ENCODE measurements at regions not wholly inside any gene's neighbourhood (a gene's known extent, or its start where the extent isn't known, plus 50 kb on each side); places are given as distances from the start of the nearest gene placed in this dataset.

GRCh38 chr2:129754421-129754820 is 225.0 kb upstream of the RAB6C start:
- DNase-seq, result no peak

GRCh38 chr2:129754831-129755230 is 224.6 kb upstream of the RAB6C start:
- no peak for DNase-seq

- no peak for DNase-seq
Observed at GRCh38 chr2:129755786-129756185, 223.7 kb upstream of the RAB6C start.

GRCh38 chr2:129756276-129756675 is 223.2 kb upstream of the RAB6C start:
- no peak for DNase-seq

GRCh38 chr2:129757366-129757914 is 222.0 kb upstream of the RAB6C start:
- no peak for DNase-seq

- no peak for DNase-seq
Observed at GRCh38 chr2:129757915-129758783, 221.3 kb upstream of the RAB6C start.

- DNase-seq, result no peak
Observed at GRCh38 chr2:129758784-129759471, 220.5 kb upstream of the RAB6C start.

- no peak for DNase-seq
Observed at GRCh38 chr2:129759472-129760010, 219.9 kb upstream of the RAB6C start.

- no peak for DNase-seq
Observed at GRCh38 chr2:129760669-129761068, 218.8 kb upstream of the RAB6C start.

- DNase-seq, result no peak
Observed at GRCh38 chr2:129761569-129762021, 217.9 kb upstream of the RAB6C start.

- DNase-seq, result no peak
Observed at GRCh38 chr2:129762386-129763189, 216.9 kb upstream of the RAB6C start.

GRCh38 chr2:129763190-129763846 is 216.1 kb upstream of the RAB6C start:
- no peak for DNase-seq

- no peak for DNase-seq
Observed at GRCh38 chr2:129763966-129764365, 215.5 kb upstream of the RAB6C start.

GRCh38 chr2:129764376-129765325 is 214.8 kb upstream of the RAB6C start:
- no peak for DNase-seq

- DNase-seq, result no peak
Observed at GRCh38 chr2:129765326-129765677, 214.2 kb upstream of the RAB6C start.

- DNase-seq, result no peak
Observed at GRCh38 chr2:129765678-129766351, 213.7 kb upstream of the RAB6C start.

GRCh38 chr2:129766374-129766993 is 213.0 kb upstream of the RAB6C start:
- DNase-seq, result no peak

- no peak for DNase-seq
Observed at GRCh38 chr2:129767346-129768035, 212.0 kb upstream of the RAB6C start.

GRCh38 chr2:129768036-129768386 is 211.5 kb upstream of the RAB6C start:
- no peak for DNase-seq

Measured in stimulated activated CD4-positive, alpha-beta T cell treated with anti-CD3 and anti-CD28 coated beads, Interleukin-2, amount 100 ng/mL, for 24 hours (primary cell).